ELR (cell line): ENCODE measurements at regions not wholly inside any gene's neighbourhood (a gene's known extent, or its start where the extent isn't known, plus 50 kb on each side); places are given as distances from the start of the nearest gene placed in this dataset.

ENCODE experiments used
- DNase-seq: peaks from one replicate; pipeline ENCODE4 v3.0.0-alpha.2; 2015; ENCODE audit warnings: low read depth

DNA sequence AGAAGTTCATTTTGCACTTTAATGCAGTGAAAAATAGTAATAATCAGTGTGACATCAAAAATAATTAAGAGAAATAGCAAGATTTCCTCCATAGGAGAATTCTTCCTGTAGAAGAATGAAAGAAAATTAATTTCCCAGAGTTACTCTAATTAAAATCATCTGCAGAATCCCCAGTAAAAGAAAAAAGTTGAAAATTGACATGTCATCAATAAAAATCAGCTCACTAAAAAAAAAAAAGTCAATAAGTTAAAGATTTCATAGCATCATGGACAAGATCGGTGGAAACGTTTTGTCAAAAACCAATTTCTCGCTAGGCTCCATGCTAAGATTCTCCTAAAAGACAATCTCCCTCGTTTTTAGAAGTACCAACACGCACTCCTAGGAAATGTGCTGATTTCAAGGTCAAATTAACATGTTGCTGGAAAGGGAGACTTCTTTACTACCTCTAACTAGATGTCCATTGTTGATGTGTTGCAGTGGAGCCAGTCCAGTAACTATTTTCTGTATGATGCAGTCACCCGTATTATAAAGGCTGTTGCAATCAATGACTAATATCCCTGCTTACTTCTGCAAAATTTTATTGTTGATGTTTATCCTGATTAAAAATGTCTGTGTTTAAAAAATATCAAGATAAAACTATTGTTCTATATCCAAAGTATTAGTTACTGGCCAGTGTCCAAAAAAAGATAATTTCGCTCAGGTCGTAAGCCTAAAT lies 591.9 kb upstream of the MGMT start:
- no peak for DNase-seq

DNA sequence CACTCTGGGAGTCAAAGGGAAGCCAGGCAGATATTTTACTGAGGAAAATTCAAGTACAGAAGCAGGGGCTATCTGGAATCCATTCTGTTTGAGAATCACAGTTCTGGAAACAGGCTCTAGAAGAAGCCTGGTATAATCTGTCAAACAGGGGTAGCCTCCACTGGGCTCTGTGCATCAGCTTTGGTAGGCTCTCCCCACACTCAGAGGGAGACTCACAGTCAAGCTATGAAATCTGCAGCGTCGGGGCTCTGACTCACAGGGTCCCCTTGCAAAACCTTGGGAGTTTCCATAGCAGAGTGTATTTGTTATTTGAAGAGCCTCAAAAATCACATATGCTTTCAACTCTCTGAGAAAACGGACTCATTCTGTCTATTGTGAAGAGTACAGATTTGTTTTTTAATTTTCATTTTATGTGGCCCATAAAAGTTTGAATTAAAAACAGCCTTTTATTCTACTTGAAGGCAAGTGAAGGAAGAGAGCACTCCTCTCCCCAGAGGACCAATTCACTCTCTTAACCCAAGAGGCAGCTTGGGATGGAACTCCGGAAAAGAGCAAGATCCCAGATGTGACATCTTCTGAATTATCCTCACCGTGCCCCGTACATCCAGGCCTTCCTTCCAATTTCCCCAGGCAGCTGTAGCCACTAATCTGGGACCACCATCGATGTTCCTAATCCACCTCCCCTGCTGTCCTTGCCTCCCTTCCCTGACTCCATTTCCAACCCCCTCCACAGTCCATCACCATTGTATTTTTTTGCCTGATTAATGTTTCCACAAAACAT lies 590.9 kb upstream of the MGMT start:
- DNase-seq: no peak

DNA sequence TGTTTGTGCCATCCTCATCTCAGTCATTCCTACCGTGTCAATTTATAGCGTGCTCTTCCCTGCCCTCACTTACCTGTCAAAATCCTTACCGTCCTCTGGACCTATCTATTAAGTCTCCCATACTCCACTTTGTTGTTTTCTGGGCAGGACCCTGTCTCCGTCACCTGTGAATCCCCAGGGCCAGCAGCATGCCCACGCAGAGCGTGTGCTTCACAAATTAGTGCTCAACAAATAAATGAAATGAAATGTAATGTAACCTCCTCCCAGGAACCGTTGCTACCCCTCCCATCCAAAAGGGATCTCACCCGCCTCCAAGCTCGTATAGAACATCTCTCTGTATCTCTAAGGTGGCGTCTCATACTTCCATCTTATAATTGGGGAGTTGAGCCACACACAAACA lies 589.9 kb upstream of the MGMT start:
- no peak for DNase-seq

DNA sequence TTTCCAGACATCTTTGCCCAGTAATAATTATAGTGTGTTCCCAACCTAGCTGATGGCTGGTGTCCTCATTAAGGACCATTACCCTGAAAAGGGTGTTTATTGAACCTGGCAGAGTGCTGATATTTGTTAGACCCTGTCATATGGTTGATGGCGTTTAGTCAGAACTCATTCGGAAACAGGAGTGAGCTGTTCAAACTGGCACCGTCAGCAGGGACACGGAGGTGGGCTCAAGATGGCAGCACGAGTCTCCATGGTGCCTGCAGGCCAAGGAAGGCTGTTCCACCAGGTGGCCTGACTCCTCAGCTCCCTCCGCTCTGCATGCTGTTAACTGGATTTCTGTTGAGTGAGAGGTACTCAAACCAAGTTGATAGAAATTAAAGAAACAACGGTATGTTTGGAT lies 589.1 kb upstream of the MGMT start:
- no peak for DNase-seq

DNA sequence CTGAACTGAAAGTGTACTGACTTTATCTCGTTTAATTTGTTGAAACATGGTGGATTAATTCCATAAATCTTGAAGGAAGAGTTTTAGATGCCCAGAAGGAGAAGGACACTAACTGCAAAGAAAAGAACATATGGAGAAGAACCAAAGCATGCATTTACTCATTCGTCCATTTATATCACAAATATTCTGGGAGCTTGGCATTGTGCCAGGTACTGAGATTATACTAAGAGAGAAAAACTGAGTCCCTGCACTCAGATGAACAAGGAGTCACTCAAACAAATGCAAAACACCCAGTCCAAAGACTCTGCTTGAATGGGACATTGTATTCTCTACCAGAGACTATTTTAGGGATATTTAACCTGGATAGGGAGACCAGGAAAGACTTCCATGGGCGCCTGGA lies 588.0 kb upstream of the MGMT start:
- DNase-seq: no peak

DNA sequence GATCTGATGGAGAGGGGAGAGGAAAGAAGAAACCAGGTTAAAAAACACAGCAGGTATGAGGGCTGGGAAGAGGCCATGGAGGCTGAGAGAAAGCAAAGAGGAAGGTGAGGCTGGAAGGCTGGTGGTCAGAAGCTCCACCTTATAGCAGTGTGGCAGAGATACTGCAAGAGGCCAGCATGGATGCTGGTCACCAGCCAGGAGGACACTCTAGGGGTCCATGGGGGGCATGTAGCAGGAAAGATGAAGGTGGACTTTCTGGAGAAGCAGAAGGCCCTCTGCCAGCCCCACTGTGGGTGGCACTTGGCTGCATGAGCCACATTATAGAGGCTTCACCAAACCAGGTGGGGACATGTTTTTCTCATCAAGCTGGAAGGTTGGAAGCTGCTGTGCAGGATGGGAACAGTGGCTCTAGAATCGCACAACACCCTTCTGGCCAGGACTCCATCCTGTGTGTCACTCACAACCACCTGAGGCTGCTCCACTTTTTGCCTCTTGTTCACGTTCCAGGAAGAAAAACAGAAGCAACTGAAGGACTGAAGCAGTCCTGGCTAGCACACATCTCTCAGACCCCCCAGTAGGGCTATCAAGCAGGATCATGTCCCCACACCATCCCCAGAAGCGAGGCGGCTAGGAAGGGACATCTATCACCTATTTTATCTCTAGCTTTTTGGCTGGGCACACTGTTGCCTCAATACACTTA lies 587.5 kb upstream of the MGMT start:
- no peak for DNase-seq

DNA sequence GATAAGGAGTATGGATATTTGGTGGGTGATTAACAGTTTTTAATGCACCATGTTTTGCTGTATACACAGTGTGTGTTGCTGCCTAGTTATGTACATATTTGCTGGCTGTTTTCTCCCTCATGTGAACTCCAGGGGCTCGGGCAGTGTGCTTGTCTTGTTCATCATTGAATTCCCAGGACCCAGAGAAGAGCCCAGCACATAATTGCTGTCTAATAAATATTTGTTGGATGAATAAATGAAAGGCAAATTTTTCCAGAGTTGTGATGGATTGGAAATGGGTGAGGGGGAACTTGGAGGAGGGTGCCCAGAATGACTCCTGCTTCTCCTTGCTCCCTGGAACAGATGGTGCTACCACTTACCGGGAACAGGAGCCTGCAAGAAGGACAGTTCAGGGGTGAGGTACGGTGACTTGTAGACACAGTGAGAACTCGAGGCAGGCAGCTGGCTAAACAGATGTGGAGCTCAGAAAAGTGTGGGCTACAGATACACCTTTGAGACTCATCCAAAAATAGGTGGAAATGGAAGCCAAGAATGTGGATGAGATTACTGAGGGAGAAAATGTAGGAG lies 586.8 kb upstream of the MGMT start:
- DNase-seq: no peak

DNA sequence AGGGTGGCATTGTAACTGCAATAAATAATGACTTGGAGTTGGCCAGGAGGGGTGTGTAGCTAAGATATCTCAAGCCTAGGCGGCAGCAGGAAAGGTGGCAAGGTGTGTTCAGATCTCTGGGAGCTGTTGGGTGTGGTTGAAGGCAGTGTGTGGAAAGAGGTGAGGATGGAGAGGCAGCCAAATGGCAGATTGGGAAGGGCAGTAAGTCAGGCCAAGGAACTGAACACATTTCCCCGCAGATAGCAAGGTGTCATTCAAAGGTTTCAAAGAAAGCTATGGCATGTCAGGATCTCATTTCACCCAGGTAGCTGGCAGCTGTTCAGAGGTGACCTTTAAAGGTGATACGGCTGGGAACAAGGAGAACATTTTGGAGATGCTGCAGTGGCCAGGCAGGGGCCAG lies 586.0 kb upstream of the MGMT start:
- DNase-seq: no peak

DNA sequence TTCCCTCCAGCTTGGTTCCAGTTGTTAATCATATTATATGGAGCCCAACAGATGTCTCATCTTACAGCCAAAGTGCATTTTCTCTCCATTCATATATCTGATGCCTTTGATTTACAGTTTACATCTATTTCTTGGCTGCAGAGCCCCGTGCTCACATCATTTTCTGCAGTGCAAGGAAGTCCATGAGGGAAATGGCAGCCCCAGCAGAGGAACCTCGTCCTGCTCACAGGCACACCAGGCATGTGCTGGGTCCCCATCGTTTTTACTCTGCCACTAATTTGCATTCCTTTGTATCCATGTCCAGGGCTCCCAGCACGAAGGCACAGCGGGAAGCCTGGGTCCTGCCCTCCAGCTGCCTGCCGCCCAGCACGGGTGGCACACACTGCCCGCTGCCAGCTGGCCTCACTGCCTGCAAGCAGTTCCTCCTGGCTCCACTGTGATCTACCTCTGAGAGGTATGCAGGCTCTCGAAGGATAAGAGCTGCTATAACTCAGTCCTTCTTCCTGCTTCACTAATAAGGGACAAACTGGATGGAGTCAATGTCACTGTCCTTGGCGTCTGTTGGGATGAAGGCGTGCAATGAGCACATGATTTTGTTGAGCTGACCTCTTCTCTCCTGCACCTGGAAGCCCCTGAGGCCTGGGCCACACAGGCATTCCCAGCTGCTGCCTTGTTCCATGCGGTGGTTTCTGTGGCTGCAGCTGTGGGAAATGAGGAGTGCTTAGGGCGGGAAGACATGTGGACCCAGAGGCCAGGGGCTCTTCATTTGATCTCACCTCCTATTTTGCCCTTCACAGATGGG lies 583.6 kb upstream of the MGMT start:
- no peak for DNase-seq

DNA sequence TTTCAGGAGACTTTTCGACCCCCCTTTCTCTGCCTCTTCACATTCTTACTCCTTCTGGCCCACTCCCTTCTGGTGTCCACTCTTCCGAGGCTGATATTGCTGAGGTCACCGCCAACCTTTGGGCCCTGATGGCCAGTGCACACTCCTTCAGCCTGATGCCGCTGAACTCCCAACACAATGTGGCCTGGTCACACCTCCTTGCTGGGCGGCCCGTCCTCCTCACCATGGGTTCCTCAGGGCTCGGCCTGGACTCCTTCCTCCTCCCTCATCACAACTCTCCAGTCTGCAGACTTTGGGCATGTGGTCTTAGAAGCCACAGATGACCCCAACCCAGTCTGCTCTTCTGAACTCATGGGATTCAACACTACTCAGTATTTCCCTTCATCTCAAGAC lies 583.0 kb upstream of the MGMT start:
- DNase-seq: no peak

DNA sequence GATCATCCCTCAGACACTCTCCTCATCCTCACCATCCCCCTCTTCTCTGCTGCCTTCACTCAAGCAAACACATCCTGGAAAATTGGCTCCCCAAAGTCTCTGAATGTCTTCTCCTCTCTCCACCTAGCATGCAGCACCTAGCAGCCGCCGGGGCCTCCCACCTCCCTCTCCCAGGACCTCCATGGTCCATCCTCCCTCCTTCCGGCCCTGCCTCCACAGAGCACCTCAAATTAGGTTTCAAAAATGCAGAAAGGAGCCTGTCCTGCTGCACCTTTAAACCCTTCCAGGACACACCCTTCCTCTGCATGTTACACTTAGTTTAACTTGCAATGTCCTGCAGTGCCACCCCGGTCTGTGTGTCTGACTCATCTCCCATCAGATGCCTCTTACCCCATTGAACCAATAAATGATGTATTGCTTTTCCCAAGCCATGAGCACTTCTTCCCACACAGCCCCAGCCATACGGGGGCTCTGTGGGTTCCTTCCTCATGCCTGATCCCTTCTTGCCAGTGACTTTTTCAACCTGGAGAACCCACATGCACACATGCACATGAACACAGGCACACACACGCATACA lies 582.5 kb upstream of the MGMT start:
- no peak for DNase-seq

DNA sequence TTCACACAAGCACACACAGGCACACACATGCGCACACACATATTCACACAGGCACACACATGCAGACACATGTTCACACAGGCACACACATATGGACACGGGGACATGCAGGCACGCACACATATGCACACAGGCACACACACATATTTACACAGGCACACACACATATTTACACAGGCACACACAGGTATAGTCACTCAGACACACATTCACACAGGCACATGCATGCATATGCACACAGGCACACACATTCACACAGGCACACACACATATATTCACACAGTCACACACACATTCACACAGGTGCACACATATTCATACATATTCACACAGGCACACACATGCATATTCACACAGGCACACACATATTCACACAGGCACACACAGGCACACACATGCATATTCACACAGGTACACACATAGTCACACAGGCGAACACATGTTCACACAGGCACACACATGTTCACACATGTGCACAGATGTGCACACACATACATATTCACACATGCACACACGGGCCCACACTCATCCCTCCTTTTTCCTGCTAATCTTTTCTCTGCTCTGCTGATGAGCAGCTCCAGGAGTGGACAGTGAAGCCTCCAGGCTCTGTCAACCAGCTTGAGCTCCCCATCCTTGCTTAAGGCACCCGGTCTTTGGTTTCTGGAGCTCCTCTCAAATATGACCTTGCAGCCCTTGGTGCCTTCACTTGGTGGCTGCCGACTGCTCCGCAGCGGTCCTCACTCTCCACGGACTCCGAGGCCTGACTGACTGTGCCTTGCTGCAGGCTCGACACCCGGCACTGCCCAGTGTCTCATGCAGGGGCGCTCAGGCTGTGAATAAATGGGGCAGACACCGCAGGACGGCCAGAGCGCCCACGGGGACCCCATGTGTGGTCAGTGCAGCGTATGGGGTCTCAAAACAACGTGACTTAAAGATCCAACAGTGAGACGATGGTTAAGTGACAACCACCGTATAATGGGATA lies 581.2 kb upstream of the MGMT start:
- DNase-seq: no peak

DNA sequence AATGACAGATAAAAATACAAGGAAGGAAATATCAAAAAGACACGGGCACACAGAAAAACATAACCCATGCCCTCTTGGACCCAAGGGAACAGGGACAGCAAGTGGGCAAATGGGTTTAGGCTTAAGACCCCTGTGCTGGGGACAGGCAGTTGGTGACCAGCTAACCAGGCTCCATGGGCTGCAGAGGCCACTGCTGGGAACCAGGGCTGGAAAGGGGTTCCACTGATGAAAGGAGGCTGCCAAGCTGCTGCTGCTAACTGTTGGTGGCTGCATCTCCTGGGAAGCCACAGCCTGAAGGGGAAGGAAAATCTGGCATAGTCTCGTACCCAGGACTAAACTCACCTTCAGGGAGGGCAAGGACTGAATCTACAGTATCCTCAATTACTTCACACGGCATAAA lies 579.2 kb upstream of the MGMT start:
- no peak for DNase-seq

DNA sequence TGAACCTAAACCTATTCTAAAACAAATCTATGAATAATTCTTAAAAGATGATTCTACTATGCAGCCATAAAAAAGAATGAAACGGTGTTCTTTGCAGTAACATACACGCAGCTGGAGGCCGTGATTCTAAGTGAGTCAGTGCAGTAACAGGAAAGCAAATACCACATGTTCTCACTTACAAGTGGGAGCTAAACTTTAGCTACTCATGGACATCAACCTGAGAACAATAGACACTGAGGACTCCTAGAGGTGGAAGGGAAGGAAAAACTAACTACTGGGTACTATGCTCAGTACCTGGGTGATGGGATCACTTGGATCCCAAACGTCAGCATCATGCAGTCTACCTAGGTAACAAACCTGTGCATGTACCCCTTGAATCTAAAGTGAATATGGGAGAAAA lies 575.0 kb upstream of the MGMT start:
- no peak for DNase-seq

DNA sequence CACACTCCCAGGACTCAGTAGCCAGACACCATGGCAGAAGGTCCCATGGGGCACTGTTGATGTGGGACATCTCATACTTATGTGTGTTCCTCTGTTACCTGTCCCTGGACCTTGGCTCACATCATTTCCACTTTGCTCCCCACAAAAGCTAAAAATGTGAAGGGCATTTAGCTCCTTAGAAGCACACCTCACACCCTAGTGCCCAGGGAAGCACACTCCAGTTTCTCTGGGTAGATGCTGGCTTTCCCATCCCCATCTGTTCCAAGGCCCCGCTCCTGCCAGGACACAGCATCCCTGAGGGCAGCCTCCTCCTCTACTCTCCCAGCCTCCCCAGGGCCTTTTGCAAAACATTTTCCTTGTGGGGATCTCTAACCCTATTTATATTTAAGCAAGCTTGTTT lies 572.4 kb upstream of the MGMT start:
- no peak for DNase-seq

DNA sequence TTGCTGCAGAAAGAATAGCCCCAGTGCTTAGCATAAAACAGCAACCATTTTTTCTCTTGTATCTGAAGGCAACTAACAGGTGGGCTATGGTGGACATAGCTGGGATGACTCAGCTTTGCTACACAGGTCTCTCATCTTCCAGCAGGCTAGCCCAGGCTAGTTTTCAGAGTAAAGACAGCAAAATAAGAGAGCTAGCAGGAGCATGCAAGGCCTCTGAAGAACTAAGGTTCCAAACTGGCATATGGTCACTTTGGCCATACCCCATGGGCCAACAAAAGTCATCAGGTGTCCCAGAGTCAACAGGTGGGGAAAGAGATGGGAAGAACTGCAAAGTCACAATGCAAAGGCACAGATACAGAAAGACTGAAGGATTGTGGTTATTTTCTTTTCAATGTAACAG lies 571.6 kb upstream of the MGMT start:
- DNase-seq: no peak

DNA sequence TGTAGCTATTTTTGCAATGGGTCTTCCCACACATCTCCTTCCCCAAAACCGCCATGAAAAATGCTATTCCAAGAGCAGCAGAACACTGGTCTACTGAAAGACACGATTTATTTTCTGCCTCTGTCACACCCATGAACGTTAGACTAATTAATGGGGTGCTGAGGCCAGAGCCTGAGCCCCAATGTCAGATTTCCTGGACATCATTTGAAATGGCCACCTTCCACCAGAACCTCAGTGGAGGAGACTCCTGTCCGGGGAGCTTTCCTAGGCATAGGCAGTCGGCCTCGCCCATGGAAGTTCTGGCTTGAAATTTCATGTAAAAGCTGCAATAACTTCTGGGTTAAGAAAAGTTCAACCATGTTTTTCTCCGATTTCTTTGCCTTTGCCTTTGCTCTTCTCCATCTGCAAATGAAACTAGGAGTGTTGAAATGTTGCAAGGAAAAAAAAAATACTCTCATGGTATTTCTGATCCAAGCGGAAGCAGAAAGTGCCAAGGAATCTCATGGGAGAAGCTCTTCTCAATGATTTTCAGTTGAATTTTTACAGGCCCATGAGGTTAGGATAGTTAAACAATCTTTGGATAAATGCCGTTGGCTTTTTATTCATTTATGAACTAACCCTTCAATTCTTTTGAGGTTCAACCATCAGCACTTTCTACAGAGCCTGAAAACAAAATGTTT lies 570.8 kb upstream of the MGMT start:
- DNase-seq: no peak

DNA sequence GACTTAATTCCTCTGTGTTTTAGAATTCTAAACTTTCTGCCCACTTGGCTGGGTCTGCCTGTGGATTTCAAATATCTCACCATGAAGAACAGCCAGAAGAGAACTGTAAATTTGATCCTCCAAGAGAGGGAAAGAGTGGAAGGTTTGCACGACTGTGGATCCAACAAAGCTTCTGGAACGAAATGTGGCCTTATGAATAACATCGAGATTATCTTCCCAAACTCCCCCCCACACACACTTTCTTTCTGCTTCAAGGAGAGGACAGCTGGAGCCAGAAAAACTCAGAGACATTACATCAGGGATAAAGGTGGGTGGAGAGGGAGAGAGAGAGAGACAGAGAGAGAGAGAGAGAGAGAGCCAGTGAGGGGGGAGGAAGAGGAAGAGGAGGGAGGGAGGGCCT lies 570.1 kb upstream of the MGMT start:
- DNase-seq: no peak

DNA sequence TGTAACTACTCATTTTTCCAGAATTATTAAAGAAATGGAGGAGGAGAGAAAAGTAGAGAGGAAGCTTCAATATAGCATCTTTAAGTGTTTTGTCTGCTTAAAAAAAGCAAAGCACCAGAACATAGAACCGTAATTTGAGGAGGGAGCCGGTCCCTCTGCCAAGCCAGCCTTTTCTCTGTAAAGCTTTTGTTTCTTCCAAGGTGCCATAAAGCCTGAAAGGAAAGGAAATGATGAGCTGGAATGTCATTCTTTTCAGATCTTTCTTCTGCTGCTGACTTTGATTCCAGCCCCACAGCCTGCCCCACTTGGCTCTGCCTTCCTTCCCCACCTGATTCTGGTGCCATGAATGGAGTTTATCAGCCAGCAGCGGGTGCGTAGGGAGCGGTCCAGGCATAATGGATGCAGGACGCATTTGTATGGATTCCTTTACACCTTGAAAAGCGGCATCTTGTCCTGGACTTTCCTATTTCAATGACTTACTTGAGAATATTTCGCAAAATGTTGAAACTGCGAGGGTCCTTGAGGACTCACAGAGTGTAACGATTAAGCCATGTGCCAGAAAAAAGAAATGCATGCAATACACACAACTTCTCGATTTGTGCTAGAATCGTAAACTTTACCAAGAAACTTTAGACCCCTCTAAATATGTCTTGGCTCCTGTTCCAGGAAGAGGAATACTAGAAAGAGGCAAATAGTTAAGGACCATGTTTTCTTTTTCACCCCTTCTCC lies 569.5 kb upstream of the MGMT start:
- DNase-seq: no peak
